ENCODE measurements at regions not wholly inside any gene's neighbourhood (a gene's known extent, or its start where the extent isn't known, plus 50 kb on each side); places are given as distances from the start of the nearest gene placed in this dataset.

DNA sequence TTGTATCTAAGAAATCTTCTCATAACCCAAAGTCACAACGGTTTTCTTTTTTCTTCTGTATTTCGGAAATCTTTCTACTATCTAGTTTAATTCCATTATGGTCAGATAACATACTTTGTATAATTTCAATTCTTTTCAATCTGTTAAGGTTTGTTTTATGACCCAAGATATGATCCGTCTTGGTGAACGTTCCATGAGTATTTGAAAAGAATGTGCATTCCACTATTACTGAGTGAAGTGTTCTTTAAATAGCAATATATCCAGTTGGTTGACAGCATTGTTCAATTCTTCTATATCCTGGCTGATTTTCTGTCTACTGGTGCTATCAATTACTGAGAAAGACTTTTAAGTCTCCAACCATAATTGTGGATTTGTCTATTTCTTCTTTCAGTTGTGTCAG lies 414.5 kb downstream of the TNS1 start:
- TF ChIP-seq, protein P1, sequence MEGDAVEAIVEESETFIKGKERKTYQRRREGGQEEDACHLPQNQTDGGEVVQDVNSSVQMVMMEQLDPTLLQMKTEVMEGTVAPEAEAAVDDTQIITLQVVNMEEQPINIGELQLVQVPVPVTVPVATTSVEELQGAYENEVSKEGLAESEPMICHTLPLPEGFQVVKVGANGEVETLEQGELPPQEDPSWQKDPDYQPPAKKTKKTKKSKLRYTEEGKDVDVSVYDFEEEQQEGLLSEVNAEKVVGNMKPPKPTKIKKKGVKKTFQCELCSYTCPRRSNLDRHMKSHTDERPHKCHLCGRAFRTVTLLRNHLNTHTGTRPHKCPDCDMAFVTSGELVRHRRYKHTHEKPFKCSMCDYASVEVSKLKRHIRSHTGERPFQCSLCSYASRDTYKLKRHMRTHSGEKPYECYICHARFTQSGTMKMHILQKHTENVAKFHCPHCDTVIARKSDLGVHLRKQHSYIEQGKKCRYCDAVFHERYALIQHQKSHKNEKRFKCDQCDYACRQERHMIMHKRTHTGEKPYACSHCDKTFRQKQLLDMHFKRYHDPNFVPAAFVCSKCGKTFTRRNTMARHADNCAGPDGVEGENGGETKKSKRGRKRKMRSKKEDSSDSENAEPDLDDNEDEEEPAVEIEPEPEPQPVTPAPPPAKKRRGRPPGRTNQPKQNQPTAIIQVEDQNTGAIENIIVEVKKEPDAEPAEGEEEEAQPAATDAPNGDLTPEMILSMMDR (IDR thresholded peaks at IDR 0.05) = no peak

DNA sequence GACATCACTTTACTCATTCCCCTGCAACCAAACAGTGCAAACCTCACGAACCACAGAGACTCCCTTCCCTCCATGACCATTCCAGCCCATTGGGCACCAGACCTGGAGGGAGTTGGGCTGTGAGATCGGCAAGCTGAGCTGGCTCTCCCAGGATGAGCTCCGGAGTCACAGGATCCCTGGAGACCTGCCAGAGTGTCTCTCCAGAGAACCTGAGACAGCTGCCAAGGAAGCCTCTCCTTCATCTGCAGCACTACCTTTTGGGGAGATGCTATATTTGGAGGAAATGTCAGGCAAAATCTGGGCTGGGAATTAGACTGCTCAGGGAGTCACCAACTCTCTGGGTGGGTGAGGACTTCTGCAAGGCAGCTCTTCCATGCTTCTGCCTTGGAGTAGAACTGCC lies 417.4 kb downstream of the TNS1 start:
- TF ChIP-seq, protein P1 (IDR thresholded peaks at IDR 0.05) = no peak

GRCh38 chr2:217573571-217573970 lies 429.2 kb downstream of the TNS1 start:
- TF ChIP-seq, protein P1 (IDR thresholded peaks at IDR 0.05) = no peak

- TF ChIP-seq, protein P1 (IDR thresholded peaks at IDR 0.05) = no peak
These were observed 432.4 kb downstream of the TNS1 start for GRCh38 chr2:217570394-217570793.

DNA sequence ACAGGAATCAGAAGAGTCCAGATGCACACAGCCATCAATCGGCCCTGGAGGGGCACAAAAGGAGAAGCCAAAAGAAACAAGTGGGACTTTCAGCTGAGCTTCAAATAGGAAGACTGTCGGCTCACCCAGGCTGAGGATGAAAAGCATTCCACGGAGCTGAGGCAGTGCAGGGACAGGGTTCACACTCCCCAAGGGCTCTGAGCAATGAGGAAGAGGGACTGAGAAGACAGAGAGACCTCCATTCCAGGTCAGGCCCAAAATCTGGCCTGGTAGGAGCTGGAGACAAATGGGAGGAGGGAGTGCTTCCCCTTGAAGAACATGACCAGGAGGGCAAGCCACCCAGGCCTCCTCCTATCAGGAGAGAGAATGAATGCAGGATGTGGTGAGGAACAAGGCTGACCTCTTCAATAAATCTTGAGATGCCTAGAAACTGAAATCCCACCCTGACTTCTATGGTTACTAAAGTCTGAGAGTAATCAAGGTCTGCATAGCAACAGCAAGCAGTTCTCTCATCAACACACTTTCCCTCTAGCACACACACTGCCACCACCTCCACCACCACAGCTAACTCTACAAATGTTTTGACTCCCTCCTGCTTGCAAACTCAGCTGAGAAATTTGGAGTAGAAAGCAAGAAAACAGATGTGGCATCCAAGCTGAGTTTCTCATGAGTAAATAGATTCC lies 434.4 kb downstream of the TNS1 start:
- TF ChIP-seq, protein P1 (IDR thresholded peaks at IDR 0.05) = no peak

GRCh38 chr2:217563565-217563964 lies 439.2 kb downstream of the TNS1 start:
- TF ChIP-seq, protein P1 (IDR thresholded peaks at IDR 0.05) = no peak

- TF ChIP-seq, protein P1 (IDR thresholded peaks at IDR 0.05) = no peak
These were observed 439.8 kb downstream of the TNS1 start for GRCh38 chr2:217562871-217563480.
